Thoracic aorta (tissue), 2 donors: ENCODE measurements at regions not wholly inside any gene's neighbourhood (a gene's known extent, or its start where the extent isn't known, plus 50 kb on each side); places are given as distances from the start of the nearest gene placed in this dataset.

Source experiments
- ATAC-seq: fragments of 150-250 bp; one replicate; pipeline ENCODE4 v1.8.0; 2017; ENCODE audit warnings: low read depth; ENCODE audit not compliant: insufficient number of reproducible peaks, low FRiP score
- DNase-seq: peaks from one replicate; pipeline ENCODE4 v3.0.0-alpha.2; 2020; ENCODE audit warnings: low spot score
- H3K27ac ChIP-seq, 2 donors: fragments of 200-600 bp; sonication (generic); 1 replicate in 1 of 2; 2 replicates in 1 of 2; pipeline ENCODE4 v1.5.1; 2016; ENCODE audit warnings: mild to moderate bottlenecking in 2 of 2, moderate library complexity in 2 of 2
- H3K27me3 ChIP-seq: fragments of 200-600 bp; sonication (generic); replicated peaks from 2 replicates; pipeline ENCODE4 v1.6.0; 2016; ENCODE audit warnings: mild to moderate bottlenecking; ENCODE audit not compliant: insufficient read depth
- H3K36me3 ChIP-seq: fragments of 200-600 bp; sonication (generic); one replicate; pipeline ENCODE4 v1.5.1; 2016
- H3K4me1 ChIP-seq, 2 donors: fragments of 200-600 bp; sonication (generic); 1 replicate in 1 of 2; 2 replicates in 1 of 2; pipeline versions ENCODE4 v1.5.1 to v1.6.0; 2016; ENCODE audit warnings: low read depth in 2 of 2, mild to moderate bottlenecking in 1 of 2; ENCODE audit not compliant: control insufficient read depth in 1 of 2
- H3K4me3 ChIP-seq: fragments of 200-600 bp; sonication (generic); 2 replicates; pipeline ENCODE4 v1.5.1; 2016; ENCODE audit warnings: mild to moderate bottlenecking
- H3K9me3 ChIP-seq: fragments of 200-600 bp; sonication (generic); 2 replicates; pipeline ENCODE4 v1.5.1; 2016
- CTCF ChIP-seq: fragments of 200-600 bp; sonication (generic); IDR thresholded peaks from one replicate; pipeline ENCODE4 v1.5.1; 2019; ENCODE audit warnings: antibody characterized with exemption

DNA sequence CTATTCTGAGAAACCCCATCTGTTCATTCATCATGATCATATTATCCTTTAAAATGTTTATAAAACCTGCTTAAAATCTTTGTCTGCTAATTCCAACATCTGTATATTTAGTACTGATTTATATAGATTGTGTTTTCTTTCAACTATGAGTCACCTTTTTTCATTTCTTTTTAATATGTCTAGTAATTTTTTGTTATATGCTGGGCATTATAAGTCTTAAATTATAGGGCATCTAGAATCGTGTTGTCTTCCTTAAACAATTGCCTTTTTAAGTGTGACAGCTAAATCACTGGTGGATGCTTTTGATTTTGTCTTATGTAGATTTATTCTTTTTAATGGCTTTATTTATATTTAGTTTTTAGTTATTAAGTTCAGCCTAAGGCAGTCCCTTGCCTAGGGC, 323.4 kb upstream of the THRB start:
- Histone ChIP-seq H3K27me3 (no peaks in the 10 kb centered on the region), H3K9me3 (peaks cover 11% of the 10 kb centered on the region), H3K4me1 (no peaks in the 10 kb centered on the region), H3K27ac (no peak overlapping the region), H3K36me3 (no peaks in the 10 kb centered on the region), H3K4me3 (no peak overlapping the region)
- TF ChIP-seq CTCF: no peak
- ATAC-seq (no peak), DNase-seq (no peak)

GRCh38 chr3:24828011-24828410, 333.4 kb upstream of the THRB start:
- Histone ChIP-seq H3K9me3 (no peaks in the 10 kb centered on the region), H3K4me3 (no peak overlapping the region), H3K27ac (no peak overlapping the region), H3K4me1 (no peaks in the 10 kb centered on the region), H3K36me3 (no peaks in the 10 kb centered on the region), H3K27me3 (no peaks in the 10 kb centered on the region)
- no peak for TF ChIP-seq CTCF
- ATAC-seq (no peak), DNase-seq (no peak)

DNA sequence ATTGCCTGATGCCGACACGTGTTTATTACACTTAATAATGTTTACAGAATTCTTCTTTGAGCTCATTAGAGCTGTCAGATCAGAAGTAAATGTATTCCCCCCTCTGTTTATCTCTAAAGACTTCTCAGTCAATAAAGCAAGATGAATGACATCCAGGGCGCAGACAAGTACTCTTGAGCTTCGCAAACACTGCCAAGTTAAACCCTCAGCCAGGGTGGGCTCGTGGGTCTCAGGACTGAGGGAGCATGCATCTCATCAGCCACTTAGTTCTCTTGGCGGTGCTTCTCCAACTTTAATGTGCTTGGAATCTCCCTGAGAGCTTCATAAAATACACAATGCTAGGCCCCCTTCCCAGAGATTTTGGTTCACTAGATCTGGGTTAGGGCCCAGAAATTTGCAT, 333.9 kb upstream of the THRB start:
- H3K4me1 ChIP-seq: no peaks in the 10 kb centered on the region
- H3K9me3 ChIP-seq: no peaks in the 10 kb centered on the region
- no peak overlapping the region for H3K27ac ChIP-seq
- H3K36me3 ChIP-seq: no peaks in the 10 kb centered on the region
- TF ChIP-seq CTCF: no peak
- no peaks in the 10 kb centered on the region for H3K27me3 ChIP-seq
- DNase-seq (no peak), ATAC-seq (no peak)
- peak overlapping the region; percentile 80 for H3K4me3 ChIP-seq

GRCh38 chr3:24829011-24829581, 334.4 kb upstream of the THRB start:
- no peak for TF ChIP-seq CTCF
- no peaks in the 10 kb centered on the region for H3K36me3 ChIP-seq
- DNase-seq: no peak
- no peaks in the 10 kb centered on the region for H3K27me3 ChIP-seq
- H3K4me3 ChIP-seq: peak overlapping the region; percentile 80
- H3K9me3 ChIP-seq: no peaks in the 10 kb centered on the region
- H3K27ac ChIP-seq: no peak overlapping the region
- no peaks in the 10 kb centered on the region for H3K4me1 ChIP-seq
- no peak for ATAC-seq

DNA sequence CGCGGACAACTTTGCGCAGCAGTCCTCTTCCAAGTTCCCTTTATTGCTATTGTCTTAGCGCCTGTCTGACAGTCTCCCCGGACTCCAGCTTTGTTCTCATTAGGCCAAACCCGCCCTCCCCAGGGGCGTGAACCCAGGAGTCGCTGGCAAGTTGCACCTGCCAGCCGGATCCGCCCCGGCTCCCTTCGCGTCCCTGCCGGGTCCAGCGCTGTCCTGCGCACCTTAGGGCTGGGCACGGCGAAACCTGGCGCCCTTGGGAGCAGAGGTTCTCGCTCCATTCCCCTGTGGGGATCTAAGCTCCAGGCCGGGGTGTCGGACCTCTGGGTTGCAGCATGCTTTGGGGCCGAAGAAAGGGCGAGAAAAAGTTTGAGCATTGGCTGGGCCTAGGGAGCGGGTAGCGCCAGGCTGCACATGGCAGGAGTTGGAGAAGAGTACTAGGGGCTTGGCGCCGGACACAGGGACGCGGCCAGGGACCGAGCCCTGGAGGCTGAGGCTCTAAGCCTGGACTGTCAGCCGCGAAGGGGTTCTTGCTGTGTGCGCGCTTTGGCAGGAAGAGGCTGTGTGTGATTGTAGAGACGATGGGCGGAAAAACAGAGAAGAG, 335.1 kb upstream of the THRB start:
- no peak for DNase-seq
- Histone ChIP-seq H3K36me3 (no peaks in the 10 kb centered on the region), H3K27ac (no peak overlapping the region), H3K4me1 (no peaks in the 10 kb centered on the region), H3K9me3 (no peaks in the 10 kb centered on the region), H3K27me3 (no peaks in the 10 kb centered on the region), H3K4me3 (peak overlapping the region; percentile 80)
- ATAC-seq: no peak
- TF ChIP-seq CTCF: no peak
